GM23338 (cell line): ENCODE measurements at regions not wholly inside any gene's neighbourhood (a gene's known extent, or its start where the extent isn't known, plus 50 kb on each side); places are given as distances from the start of the nearest gene placed in this dataset.

Source experiments
- ATAC-seq: fragments of 200-7000 bp; cut with Tn5 transposase; 3 replicates; pipeline ENCODE4 v1.9.1; 2020
- DNase-seq: peaks from one replicate; pipeline ENCODE4 v3.0.0-alpha.2; 2015; ENCODE audit warnings: low spot score
- H2AFZ ChIP-seq: fragments of 200-600 bp; sonication (generic); 2 replicates; pipeline ENCODE4 v1.8.0; 2016; ENCODE audit warnings: antibody characterized with exemption, mild to moderate bottlenecking, moderate library complexity
- H3F3A ChIP-seq: fragments of 200-600 bp; sonication (generic); replicated peaks from 2 replicates; pipeline ENCODE4 v1.8.0; 2017; ENCODE audit warnings: antibody characterized with exemption, mixed run types, low read depth
- H3K27ac ChIP-seq: fragments of 200-600 bp; sonication (generic); 2 replicates; pipeline ENCODE4 v1.6.1; 2016; ENCODE audit warnings: low read depth
- H3K27me3 ChIP-seq: fragments of 200-600 bp; sonication (generic); 2 replicates; pipeline ENCODE4 v1.8.0; 2016; ENCODE audit warnings: mild to moderate bottlenecking, mixed run types, moderate library complexity; ENCODE audit not compliant: insufficient read depth
- H3K36me3 ChIP-seq: fragments of 200-600 bp; sonication (generic); 2 replicates; pipeline ENCODE4 v1.8.0; 2016; ENCODE audit warnings: mild to moderate bottlenecking; ENCODE audit not compliant: insufficient read depth
- H3K4me1 ChIP-seq: fragments of 200-600 bp; sonication (generic); 2 replicates; pipeline ENCODE4 v1.8.0; 2016; ENCODE audit warnings: mild to moderate bottlenecking, moderate library complexity; ENCODE audit not compliant: insufficient read depth
- H3K4me2 ChIP-seq: fragments of 200-600 bp; sonication (generic); 2 replicates; pipeline ENCODE4 v1.7.1; 2017; ENCODE audit warnings: mixed run types
- H3K4me3 ChIP-seq: fragments of 200-600 bp; sonication (generic); 2 replicates; pipeline ENCODE4 v1.6.1; 2016; ENCODE audit warnings: mixed run types
- H3K79me2 ChIP-seq: fragments of 200-600 bp; sonication (generic); replicated peaks from 2 replicates; pipeline ENCODE4 v1.8.0; 2017; ENCODE audit warnings: mild to moderate bottlenecking; ENCODE audit not compliant: insufficient read depth
- H3K9me2 ChIP-seq: fragments of 200-600 bp; sonication (generic); 2 replicates; pipeline ENCODE4 v1.8.0; 2017; ENCODE audit not compliant: insufficient read depth
- H4K20me1 ChIP-seq: fragments of 200-600 bp; sonication (generic); replicated peaks from 2 replicates; pipeline ENCODE4 v1.8.0; 2017; ENCODE audit warnings: mild to moderate bottlenecking; ENCODE audit not compliant: insufficient read depth
- H3K27ac Mint-ChIP-seq: 2 replicates; pipeline ENCODE4 v1.8.0; 2020; ENCODE audit warnings: inconsistent platforms, mild to moderate bottlenecking, moderate library complexity, mixed read lengths
- H3K27me3 Mint-ChIP-seq: 3 replicates; pipeline ENCODE4 v1.8.0; 2022; ENCODE audit warnings: low read depth, mild to moderate bottlenecking, moderate library complexity, mixed read lengths, inconsistent platforms; ENCODE audit not compliant: insufficient read depth, poor library complexity
- H3K36me3 Mint-ChIP-seq: 3 replicates; pipeline ENCODE4 v1.8.0; 2021; ENCODE audit warnings: low read depth, mild to moderate bottlenecking, inconsistent platforms, moderate library complexity, mixed read lengths
- H3K4me1 Mint-ChIP-seq: 3 replicates; pipeline ENCODE4 v1.8.0; 2020; ENCODE audit warnings: mild to moderate bottlenecking, inconsistent platforms, mixed read lengths
- H3K4me3 Mint-ChIP-seq: 3 replicates; pipeline ENCODE4 v1.8.0; 2021; ENCODE audit warnings: moderate library complexity, mild to moderate bottlenecking, inconsistent platforms, mixed read lengths
- H3K9me3 Mint-ChIP-seq: 3 replicates; pipeline ENCODE4 v1.8.0; 2020; ENCODE audit warnings: moderate library complexity, mild to moderate bottlenecking, inconsistent platforms, mixed read lengths
- EZH2 ChIP-seq: fragments of 200-600 bp; sonication (generic); IDR thresholded peaks from one replicate; pipeline ENCODE4 v1.8.0; 2017; ENCODE audit warnings: antibody characterized with exemption, mild to moderate bottlenecking, low read depth; ENCODE audit not compliant: unreplicated experiment
- ZNF114 ChIP-seq: fragments of 250-450 bp; sonication (Bioruptor Pico); IDR thresholded peaks from 2 replicates; pipeline ENCODE4 v1.5.0; 2020; ENCODE audit warnings: mild to moderate bottlenecking, moderate library complexity
- TF ChIP-seq, protein P1 (sequence below): IDR thresholded peaks from one replicate; pipeline ENCODE4 v1.6.1; 2018; ENCODE audit warnings: antibody characterized with exemption; ENCODE audit not compliant: unreplicated experiment
- TF ChIP-seq, protein P2 (sequence below): IDR thresholded peaks from 2 replicates; pipeline ENCODE4 v1.6.1; 2016; ENCODE audit warnings: antibody characterized with exemption
- TF ChIP-seq, protein P3 (sequence below): fragments of 250-450 bp; sonication (Bioruptor Pico); IDR thresholded peaks from 2 replicates; pipeline ENCODE4 v1.5.0; 2020; ENCODE audit warnings: mild to moderate bottlenecking, moderate library complexity

DNA sequence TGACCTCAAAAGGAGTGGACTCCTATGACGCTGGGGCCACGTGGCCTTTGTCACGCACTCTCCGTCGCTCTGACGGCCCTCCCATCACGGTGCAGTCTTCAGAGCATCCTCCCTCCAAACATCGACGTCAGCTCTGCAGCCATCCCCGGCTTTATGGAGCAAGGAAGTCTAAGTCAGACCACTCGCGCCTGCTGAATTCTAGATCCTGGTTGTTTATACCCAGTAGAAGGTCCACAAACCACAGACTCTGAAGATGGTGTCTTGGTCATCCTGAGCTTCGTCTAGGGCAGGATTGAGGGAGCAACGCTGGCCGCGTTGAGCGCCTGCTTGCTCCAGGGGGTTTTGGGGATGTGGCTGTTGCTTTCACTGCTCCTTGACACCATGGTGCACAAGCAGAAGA lies 228.0 kb upstream of the SALL3 start:
- H3K36me3 Mint-ChIP-seq: peaks cover 34% of the 10 kb centered on the region
- Histone ChIP-seq H3K27ac (no peak overlapping the region), H2AFZ (no peak overlapping the region), H4K20me1 (no peaks in the 10 kb centered on the region), H3K9me2 (no peaks in the 10 kb centered on the region), H3F3A (no peaks in the 10 kb centered on the region), H3K79me2 (no peaks in the 10 kb centered on the region), H3K4me3 (no peak overlapping the region), H3K4me1 (no peaks in the 10 kb centered on the region), H3K27me3 (no peaks in the 10 kb centered on the region), H3K4me2 (no peak overlapping the region), H3K36me3 (no peaks in the 10 kb centered on the region)
- DNase-seq: no peak
- TF ChIP-seq, protein P1, sequence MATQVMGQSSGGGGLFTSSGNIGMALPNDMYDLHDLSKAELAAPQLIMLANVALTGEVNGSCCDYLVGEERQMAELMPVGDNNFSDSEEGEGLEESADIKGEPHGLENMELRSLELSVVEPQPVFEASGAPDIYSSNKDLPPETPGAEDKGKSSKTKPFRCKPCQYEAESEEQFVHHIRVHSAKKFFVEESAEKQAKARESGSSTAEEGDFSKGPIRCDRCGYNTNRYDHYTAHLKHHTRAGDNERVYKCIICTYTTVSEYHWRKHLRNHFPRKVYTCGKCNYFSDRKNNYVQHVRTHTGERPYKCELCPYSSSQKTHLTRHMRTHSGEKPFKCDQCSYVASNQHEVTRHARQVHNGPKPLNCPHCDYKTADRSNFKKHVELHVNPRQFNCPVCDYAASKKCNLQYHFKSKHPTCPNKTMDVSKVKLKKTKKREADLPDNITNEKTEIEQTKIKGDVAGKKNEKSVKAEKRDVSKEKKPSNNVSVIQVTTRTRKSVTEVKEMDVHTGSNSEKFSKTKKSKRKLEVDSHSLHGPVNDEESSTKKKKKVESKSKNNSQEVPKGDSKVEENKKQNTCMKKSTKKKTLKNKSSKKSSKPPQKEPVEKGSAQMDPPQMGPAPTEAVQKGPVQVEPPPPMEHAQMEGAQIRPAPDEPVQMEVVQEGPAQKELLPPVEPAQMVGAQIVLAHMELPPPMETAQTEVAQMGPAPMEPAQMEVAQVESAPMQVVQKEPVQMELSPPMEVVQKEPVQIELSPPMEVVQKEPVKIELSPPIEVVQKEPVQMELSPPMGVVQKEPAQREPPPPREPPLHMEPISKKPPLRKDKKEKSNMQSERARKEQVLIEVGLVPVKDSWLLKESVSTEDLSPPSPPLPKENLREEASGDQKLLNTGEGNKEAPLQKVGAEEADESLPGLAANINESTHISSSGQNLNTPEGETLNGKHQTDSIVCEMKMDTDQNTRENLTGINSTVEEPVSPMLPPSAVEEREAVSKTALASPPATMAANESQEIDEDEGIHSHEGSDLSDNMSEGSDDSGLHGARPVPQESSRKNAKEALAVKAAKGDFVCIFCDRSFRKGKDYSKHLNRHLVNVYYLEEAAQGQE: no peak
- TF ChIP-seq EZH2: no peak
- no peak for TF ChIP-seq ZNF114
- ATAC-seq: no peak
- no peak overlapping the region for H3K27ac Mint-ChIP-seq
- no peak overlapping the region for H3K4me3 Mint-ChIP-seq
- no peaks in the 10 kb centered on the region for H3K4me1 Mint-ChIP-seq
- H3K27me3 Mint-ChIP-seq: peaks cover 4% of the 10 kb centered on the region
- H3K9me3 Mint-ChIP-seq: peaks cover 90% of the 10 kb centered on the region

DNA sequence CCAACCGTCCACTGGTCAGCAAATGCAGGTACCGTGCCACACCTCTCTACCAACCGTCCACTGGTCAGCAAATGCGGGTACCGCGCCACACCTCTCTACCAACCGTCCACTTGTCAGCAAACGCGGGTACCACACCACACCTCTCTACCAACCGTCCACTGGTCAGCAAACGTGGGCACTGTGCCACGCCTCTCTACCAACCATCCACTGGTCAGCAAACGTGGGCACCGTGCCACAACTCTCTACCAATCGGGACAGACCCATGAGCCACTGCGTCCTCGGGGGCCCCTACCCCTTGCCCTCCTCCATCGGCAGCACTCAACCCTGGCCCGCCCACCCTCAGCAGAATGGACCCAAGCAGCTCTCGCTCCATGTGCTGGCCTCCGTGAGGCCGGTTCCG lies 226.4 kb upstream of the SALL3 start:
- H3K27ac ChIP-seq: no peak overlapping the region
- H3F3A ChIP-seq: no peaks in the 10 kb centered on the region
- H3K79me2 ChIP-seq: no peaks in the 10 kb centered on the region
- Mint-ChIP-seq H3K4me3 (no peak overlapping the region), H3K36me3 (peaks cover 32% of the 10 kb centered on the region), H3K27ac (no peak overlapping the region), H3K9me3 (peaks cover 89% of the 10 kb centered on the region), H3K27me3 (peaks cover 4% of the 10 kb centered on the region), H3K4me1 (no peaks in the 10 kb centered on the region)
- H3K4me2 ChIP-seq: no peak overlapping the region
- no peak overlapping the region for H2AFZ ChIP-seq
- H3K27me3 ChIP-seq: no peaks in the 10 kb centered on the region
- H3K4me3 ChIP-seq: no peak overlapping the region
- ATAC-seq (no peak), DNase-seq (no peak)
- H3K4me1 ChIP-seq: no peaks in the 10 kb centered on the region
- H3K9me2 ChIP-seq: no peaks in the 10 kb centered on the region
- H4K20me1 ChIP-seq: no peaks in the 10 kb centered on the region
- TF ChIP-seq, protein P2, sequence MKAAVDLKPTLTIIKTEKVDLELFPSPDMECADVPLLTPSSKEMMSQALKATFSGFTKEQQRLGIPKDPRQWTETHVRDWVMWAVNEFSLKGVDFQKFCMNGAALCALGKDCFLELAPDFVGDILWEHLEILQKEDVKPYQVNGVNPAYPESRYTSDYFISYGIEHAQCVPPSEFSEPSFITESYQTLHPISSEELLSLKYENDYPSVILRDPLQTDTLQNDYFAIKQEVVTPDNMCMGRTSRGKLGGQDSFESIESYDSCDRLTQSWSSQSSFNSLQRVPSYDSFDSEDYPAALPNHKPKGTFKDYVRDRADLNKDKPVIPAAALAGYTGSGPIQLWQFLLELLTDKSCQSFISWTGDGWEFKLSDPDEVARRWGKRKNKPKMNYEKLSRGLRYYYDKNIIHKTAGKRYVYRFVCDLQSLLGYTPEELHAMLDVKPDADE: no peak
- H3K36me3 ChIP-seq: no peaks in the 10 kb centered on the region

DNA sequence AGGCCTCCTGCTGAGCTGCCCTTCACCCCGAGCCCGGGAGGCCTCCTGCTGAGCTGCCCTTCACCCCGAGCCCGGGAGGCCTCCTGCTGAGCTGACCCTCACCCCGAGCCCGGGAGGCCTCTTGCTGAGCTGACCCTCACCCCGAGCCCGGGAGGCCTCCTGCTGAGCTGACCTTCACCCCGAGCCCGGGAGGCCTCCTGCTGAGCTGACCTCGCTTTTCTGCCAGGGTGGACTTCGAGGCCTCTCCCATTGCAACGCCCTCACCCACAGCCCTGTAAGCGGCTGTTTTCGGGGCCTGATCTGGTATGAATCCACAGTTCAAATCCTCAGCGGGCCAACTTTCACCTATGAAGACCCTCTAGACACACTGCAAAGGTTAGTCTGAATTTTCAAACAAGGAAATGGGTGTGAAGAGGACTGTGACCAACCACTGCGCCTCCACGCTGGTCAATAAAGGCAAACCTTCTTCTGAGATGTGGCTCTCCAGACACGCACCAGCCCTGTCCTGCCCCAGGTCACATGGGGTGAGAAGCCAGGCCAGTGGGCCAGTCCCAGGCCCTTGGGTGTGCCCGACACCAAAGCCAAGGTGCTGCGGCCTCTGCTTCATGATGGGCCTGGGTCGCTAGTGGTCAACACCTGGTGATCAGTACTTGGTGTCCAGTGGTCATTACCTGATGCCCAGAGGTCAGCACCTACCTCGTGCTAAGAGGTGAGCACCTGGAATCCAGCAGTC lies 225.1 kb upstream of the SALL3 start:
- H3K27ac Mint-ChIP-seq: no peak overlapping the region
- H3K9me3 Mint-ChIP-seq: peaks cover 87% of the 10 kb centered on the region
- H3K4me3 Mint-ChIP-seq: no peak overlapping the region
- Histone ChIP-seq H3K4me3 (no peak overlapping the region), H3F3A (no peaks in the 10 kb centered on the region), H3K27ac (no peak overlapping the region), H3K9me2 (no peaks in the 10 kb centered on the region), H3K4me1 (no peaks in the 10 kb centered on the region), H3K4me2 (no peak overlapping the region), H2AFZ (no peak overlapping the region), H3K79me2 (no peaks in the 10 kb centered on the region), H3K27me3 (no peaks in the 10 kb centered on the region), H3K36me3 (no peaks in the 10 kb centered on the region), H4K20me1 (no peaks in the 10 kb centered on the region)
- H3K4me1 Mint-ChIP-seq: no peaks in the 10 kb centered on the region
- no peak for ATAC-seq
- H3K27me3 Mint-ChIP-seq: peaks cover 4% of the 10 kb centered on the region
- H3K36me3 Mint-ChIP-seq: peaks cover 26% of the 10 kb centered on the region
- no peak for DNase-seq
- TF ChIP-seq ZNF114: no peak
- TF ChIP-seq, protein P3, sequence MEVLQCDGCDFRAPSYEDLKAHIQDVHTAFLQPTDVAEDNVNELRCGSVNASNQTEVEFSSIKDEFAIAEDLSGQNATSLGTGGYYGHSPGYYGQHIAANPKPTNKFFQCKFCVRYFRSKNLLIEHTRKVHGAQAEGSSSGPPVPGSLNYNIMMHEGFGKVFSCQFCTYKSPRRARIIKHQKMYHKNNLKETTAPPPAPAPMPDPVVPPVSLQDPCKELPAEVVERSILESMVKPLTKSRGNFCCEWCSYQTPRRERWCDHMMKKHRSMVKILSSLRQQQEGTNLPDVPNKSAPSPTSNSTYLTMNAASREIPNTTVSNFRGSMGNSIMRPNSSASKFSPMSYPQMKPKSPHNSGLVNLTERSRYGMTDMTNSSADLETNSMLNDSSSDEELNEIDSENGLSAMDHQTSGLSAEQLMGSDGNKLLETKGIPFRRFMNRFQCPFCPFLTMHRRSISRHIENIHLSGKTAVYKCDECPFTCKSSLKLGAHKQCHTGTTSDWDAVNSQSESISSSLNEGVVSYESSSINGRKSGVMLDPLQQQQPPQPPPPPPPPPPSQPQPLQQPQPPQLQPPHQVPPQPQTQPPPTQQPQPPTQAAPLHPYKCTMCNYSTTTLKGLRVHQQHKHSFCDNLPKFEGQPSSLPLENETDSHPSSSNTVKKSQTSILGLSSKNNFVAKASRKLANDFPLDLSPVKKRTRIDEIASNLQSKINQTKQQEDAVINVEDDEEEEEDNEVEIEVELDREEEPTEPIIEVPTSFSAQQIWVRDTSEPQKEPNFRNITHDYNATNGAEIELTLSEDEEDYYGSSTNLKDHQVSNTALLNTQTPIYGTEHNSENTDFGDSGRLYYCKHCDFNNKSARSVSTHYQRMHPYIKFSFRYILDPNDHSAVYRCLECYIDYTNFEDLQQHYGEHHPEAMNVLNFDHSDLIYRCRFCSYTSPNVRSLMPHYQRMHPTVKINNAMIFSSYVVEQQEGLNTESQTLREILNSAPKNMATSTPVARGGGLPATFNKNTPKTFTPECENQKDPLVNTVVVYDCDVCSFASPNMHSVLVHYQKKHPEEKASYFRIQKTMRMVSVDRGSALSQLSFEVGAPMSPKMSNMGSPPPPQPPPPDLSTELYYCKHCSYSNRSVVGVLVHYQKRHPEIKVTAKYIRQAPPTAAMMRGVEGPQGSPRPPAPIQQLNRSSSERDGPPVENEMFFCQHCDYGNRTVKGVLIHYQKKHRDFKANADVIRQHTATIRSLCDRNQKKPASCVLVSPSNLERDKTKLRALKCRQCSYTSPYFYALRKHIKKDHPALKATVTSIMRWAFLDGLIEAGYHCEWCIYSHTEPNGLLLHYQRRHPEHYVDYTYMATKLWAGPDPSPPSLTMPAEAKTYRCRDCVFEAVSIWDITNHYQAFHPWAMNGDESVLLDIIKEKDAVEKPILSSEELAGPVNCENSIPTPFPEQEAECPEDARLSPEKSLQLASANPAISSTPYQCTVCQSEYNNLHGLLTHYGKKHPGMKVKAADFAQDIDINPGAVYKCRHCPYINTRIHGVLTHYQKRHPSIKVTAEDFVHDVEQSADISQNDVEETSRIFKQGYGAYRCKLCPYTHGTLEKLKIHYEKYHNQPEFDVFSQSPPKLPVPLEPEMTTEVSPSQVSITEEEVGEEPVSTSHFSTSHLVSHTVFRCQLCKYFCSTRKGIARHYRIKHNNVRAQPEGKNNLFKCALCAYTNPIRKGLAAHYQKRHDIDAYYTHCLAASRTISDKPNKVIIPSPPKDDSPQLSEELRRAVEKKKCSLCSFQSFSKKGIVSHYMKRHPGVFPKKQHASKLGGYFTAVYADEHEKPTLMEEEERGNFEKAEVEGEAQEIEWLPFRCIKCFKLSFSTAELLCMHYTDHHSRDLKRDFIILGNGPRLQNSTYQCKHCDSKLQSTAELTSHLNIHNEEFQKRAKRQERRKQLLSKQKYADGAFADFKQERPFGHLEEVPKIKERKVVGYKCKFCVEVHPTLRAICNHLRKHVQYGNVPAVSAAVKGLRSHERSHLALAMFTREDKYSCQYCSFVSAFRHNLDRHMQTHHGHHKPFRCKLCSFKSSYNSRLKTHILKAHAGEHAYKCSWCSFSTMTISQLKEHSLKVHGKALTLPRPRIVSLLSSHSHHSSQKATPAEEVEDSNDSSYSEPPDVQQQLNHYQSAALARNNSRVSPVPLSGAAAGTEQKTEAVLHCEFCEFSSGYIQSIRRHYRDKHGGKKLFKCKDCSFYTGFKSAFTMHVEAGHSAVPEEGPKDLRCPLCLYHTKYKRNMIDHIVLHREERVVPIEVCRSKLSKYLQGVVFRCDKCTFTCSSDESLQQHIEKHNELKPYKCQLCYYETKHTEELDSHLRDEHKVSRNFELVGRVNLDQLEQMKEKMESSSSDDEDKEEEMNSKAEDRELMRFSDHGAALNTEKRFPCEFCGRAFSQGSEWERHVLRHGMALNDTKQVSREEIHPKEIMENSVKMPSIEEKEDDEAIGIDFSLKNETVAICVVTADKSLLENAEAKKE: no peak
